MCF 10A (cell line): ENCODE measurements at regions not wholly inside any gene's neighbourhood (a gene's known extent, or its start where the extent isn't known, plus 50 kb on each side); places are given as distances from the start of the nearest gene placed in this dataset.

Experiments
- BruUV-seq: library from RNA; stranded (reverse); fragments of 400-500 nt; replicated peaks from 2 replicates; lab custom pipeline; 2021; lab: Mats Ljungman, UMichigan
- CTCF ChIA-PET: fragments of 300-600 bp; sonication (Branson Sonifier 250); formaldehyde crosslinking; extraction: SDS; loops from one replicate; lab custom pipeline; 2021; ENCODE audit warnings: antibody characterized with exemption, inconsistent platforms; lab: Yijun Ruan, JAX
- POLR2A ChIA-PET: fragments of 300-600, 350-650 bp; sonication (Branson Sonifier 250); formaldehyde crosslinking; extraction: SDS; loops from one replicate; lab custom pipeline; 2020; ENCODE audit warnings: antibody characterized with exemption, inconsistent platforms; lab: Yijun Ruan, JAX
- DNase-seq: peaks from one replicate; pipeline ENCODE4 v3.0.0-alpha.2; 2018; ENCODE audit not compliant: unreplicated experiment
- H3K27ac Mint-ChIP-seq: one replicate; pipeline ENCODE4 v1.8.0; 2022; ENCODE audit warnings: mild to moderate bottlenecking, low read depth, mixed read lengths; ENCODE audit not compliant: unreplicated experiment
- H3K27me3 Mint-ChIP-seq: one replicate; pipeline ENCODE4 v1.8.0; 2022; ENCODE audit warnings: mixed read lengths; ENCODE audit not compliant: insufficient read depth, unreplicated experiment
- H3K36me3 Mint-ChIP-seq: one replicate; pipeline ENCODE4 v1.8.0; 2022; ENCODE audit warnings: mild to moderate bottlenecking, moderate library complexity, mixed read lengths; ENCODE audit not compliant: insufficient read depth, unreplicated experiment
- H3K4me1 Mint-ChIP-seq: one replicate; pipeline ENCODE4 v1.8.0; 2022; ENCODE audit warnings: mixed read lengths; ENCODE audit not compliant: insufficient read depth, unreplicated experiment
- H3K4me3 Mint-ChIP-seq: one replicate; pipeline ENCODE4 v1.8.0; 2022; ENCODE audit warnings: mild to moderate bottlenecking, moderate library complexity, mixed read lengths; ENCODE audit not compliant: unreplicated experiment
- H3K9me3 Mint-ChIP-seq: one replicate; pipeline ENCODE4 v1.8.0; 2022; ENCODE audit warnings: mixed read lengths; ENCODE audit not compliant: unreplicated experiment
- intact Hi-C: fragments of 100-400 bp; cut with micrococcal nuclease; formaldehyde crosslinking; loops from 2 replicates; pipeline ENCODE4 v1.14.1; 2022
- TF ChIP-seq, protein P1 (sequence below): fragments of 200-600 bp; IDR thresholded peaks from one replicate; pipeline ENCODE4 v1.8.0; 2022; ENCODE audit warnings: antibody characterized with exemption, mild to moderate bottlenecking; ENCODE audit not compliant: unreplicated experiment

DNA sequence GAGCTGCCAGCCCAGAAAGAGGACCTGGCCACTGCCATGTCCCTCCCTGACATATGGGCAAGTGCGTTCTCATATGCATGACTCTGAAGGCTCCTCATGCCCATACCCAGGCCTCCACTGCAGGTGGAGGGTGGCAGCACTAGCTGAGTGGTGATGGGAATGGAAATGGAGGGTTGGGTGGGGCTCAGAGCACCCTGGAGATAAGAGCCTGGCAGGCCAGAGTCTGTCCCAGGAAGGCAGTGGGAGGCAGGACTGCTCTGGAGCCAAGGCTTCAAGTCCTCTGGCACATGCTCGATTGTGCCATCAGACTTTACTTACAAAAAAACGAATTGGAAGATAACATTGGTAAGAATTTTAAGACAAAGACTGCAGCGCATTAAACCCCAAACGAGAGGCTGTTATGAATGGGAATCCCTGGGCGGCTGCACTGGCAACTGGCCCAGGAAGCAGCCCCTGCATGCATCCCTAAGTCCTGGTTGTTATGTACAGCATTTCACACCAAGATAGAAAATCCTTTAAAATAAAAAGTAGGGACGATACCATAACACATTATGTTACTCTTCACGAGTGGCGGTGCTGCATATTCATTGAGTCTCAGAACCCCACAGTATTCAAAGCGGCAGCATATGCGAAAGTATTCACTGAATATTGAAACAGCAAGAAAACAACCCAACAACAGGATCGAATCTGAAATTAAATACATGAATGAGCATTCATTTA lies 81.7 kb upstream of the FAM98A start:
- BruUV-seq = no TSS peak
- no peaks in the 10 kb centered on the region for H3K27me3 Mint-ChIP-seq
- CTCF ChIA-PET = interaction anchor here (0.6 to 2.7 kb wide), 9 partner anchors 155 to 912 kb away, joined by 3 to 29 read pairs (median 4); no protein-coding TSS in a partner anchor
- POLR2A ChIA-PET = interaction anchor here (0.8 kb wide), 1 partner anchor 31 kb away, joined by 3 read pairs; no protein-coding TSS in a partner anchor
- intact Hi-C loops = loop anchor here (2.0 to 5.0 kb wide), 3 partner anchors 332 to 890 kb away; no protein-coding TSS in a partner anchor
- no peak overlapping the region for H3K27ac Mint-ChIP-seq
- no peaks in the 10 kb centered on the region for H3K36me3 Mint-ChIP-seq
- TF ChIP-seq, protein P1, sequence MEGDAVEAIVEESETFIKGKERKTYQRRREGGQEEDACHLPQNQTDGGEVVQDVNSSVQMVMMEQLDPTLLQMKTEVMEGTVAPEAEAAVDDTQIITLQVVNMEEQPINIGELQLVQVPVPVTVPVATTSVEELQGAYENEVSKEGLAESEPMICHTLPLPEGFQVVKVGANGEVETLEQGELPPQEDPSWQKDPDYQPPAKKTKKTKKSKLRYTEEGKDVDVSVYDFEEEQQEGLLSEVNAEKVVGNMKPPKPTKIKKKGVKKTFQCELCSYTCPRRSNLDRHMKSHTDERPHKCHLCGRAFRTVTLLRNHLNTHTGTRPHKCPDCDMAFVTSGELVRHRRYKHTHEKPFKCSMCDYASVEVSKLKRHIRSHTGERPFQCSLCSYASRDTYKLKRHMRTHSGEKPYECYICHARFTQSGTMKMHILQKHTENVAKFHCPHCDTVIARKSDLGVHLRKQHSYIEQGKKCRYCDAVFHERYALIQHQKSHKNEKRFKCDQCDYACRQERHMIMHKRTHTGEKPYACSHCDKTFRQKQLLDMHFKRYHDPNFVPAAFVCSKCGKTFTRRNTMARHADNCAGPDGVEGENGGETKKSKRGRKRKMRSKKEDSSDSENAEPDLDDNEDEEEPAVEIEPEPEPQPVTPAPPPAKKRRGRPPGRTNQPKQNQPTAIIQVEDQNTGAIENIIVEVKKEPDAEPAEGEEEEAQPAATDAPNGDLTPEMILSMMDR = no peak
- no peak overlapping the region for H3K4me3 Mint-ChIP-seq
- H3K4me1 Mint-ChIP-seq = no peaks in the 10 kb centered on the region
- no peak for DNase-seq
- H3K9me3 Mint-ChIP-seq = no peaks in the 10 kb centered on the region

- no peak for DNase-seq
- intact Hi-C loops = no loop called here
- ChIA-PET POLR2A (no interaction called here), CTCF (interaction anchor here (0.7 kb wide), 2 partner anchors 260 to 1732 kb away, joined by 3 read pairs; no protein-coding TSS in a partner anchor)
- TF ChIP-seq, protein P1 = no peak
- H3K4me1 Mint-ChIP-seq = no peaks in the 10 kb centered on the region
- no peaks in the 10 kb centered on the region for H3K36me3 Mint-ChIP-seq
- no peak overlapping the region for H3K27ac Mint-ChIP-seq
- H3K4me3 Mint-ChIP-seq = no peak overlapping the region
- no peaks in the 10 kb centered on the region for H3K9me3 Mint-ChIP-seq
- BruUV-seq = no TSS peak
- no peaks in the 10 kb centered on the region for H3K27me3 Mint-ChIP-seq
Observed at GRCh38 chr2:33678436-33678835, 79.3 kb upstream of the FAM98A start.

DNA sequence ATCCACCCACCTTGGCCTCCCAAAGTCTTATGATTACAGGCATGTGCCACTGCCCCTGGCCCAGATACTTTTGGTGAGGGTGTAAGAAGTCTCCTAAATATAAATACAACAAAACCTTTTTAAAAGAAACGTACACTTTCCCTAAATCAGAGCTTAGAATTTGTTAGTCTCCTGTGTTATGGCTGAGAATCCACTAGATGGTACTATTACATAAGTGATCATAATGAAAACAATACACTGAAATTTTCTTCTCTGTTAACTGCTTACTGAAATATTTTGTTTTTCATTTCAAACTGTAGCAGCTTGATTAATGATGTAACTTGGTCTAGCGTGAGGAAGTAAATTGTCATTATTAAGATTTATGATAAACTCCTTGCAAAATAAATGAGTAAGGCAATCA lies 74.8 kb upstream of the FAM98A start:
- intact Hi-C loops = loop anchor here (5.0 kb wide), 1 partner anchor 1738 kb away; no protein-coding TSS in a partner anchor
- DNase-seq = peak; percentile 18
- Mint-ChIP-seq H3K36me3 (no peaks in the 10 kb centered on the region), H3K27me3 (no peaks in the 10 kb centered on the region), H3K4me1 (no peaks in the 10 kb centered on the region), H3K4me3 (no peak overlapping the region), H3K9me3 (no peaks in the 10 kb centered on the region), H3K27ac (no peak overlapping the region)
- CTCF ChIA-PET = interaction anchor here (0.6 to 4.8 kb wide), 23 partner anchors 9 to 1750 kb away, joined by 3 to 36 read pairs (median 4); no protein-coding TSS in a partner anchor
- POLR2A ChIA-PET = interaction anchor here (0.6 kb wide), 1 partner anchor 444 kb away, joined by 3 read pairs; no protein-coding TSS in a partner anchor
- no TSS peak for BruUV-seq
- TF ChIP-seq, protein P1 = peak; percentile 40

DNA sequence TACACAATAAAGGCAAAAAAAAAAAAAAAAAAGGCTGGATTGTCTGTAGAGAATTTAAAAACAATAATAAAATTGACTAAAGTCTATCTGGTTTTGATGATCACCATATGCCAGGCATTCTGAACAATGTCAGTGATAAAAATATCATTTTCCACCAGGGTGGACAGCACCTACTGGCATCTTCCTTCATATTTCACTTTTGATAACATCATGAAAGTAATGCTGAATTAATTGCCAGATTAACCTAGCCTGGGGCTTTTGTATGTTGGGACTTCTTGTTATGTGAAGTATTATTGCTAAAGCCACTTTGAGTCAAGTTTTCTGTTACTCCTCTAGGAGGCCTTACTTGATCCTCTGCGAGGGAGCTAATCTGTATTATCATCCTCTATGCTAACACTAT lies 73.8 kb upstream of the FAM98A start:
- ChIA-PET CTCF (interaction anchor here (0.7 to 4.8 kb wide), 5 partner anchors 20 to 1780 kb away, joined by 3 to 36 read pairs (median 4); no protein-coding TSS in a partner anchor), POLR2A (no interaction called here)
- intact Hi-C loops = loop anchor here (5.0 kb wide), 1 partner anchor 1739 kb away; no protein-coding TSS in a partner anchor
- no peak for DNase-seq
- no peaks in the 10 kb centered on the region for H3K36me3 Mint-ChIP-seq
- no peak overlapping the region for H3K4me3 Mint-ChIP-seq
- no peaks in the 10 kb centered on the region for H3K4me1 Mint-ChIP-seq
- no peaks in the 10 kb centered on the region for H3K9me3 Mint-ChIP-seq
- H3K27me3 Mint-ChIP-seq = no peaks in the 10 kb centered on the region
- no TSS peak for BruUV-seq
- H3K27ac Mint-ChIP-seq = no peak overlapping the region
- TF ChIP-seq, protein P1 = no peak
